C4-2B (cell line): ENCODE measurements at regions not wholly inside any gene's neighbourhood (a gene's known extent, or its start where the extent isn't known, plus 50 kb on each side); places are given as distances from the start of the nearest gene placed in this dataset.

ENCODE experiments used
- ZFX ChIP-seq: fragments of 450-650 bp; IDR thresholded peaks from 2 replicates; pipeline ENCODE4 v1.6.1; 2017
- TF ChIP-seq, protein P1 (sequence below): fragments of 450-650 bp; conservative IDR thresholded peaks from 2 replicates; pipeline ENCODE4 v1.5.1; 2017; ENCODE audit warnings: mild to moderate bottlenecking

- TF ChIP-seq, protein P1, sequence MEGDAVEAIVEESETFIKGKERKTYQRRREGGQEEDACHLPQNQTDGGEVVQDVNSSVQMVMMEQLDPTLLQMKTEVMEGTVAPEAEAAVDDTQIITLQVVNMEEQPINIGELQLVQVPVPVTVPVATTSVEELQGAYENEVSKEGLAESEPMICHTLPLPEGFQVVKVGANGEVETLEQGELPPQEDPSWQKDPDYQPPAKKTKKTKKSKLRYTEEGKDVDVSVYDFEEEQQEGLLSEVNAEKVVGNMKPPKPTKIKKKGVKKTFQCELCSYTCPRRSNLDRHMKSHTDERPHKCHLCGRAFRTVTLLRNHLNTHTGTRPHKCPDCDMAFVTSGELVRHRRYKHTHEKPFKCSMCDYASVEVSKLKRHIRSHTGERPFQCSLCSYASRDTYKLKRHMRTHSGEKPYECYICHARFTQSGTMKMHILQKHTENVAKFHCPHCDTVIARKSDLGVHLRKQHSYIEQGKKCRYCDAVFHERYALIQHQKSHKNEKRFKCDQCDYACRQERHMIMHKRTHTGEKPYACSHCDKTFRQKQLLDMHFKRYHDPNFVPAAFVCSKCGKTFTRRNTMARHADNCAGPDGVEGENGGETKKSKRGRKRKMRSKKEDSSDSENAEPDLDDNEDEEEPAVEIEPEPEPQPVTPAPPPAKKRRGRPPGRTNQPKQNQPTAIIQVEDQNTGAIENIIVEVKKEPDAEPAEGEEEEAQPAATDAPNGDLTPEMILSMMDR, result no peak
- TF ChIP-seq ZFX, result no peak
Measured at GRCh38 chrX:66402165-66402564, 236.7 kb downstream of the EDA2R start.
